ENCODE measurements at regions not wholly inside any gene's neighbourhood (a gene's known extent, or its start where the extent isn't known, plus 50 kb on each side); places are given as distances from the start of the nearest gene placed in this dataset.

DNA sequence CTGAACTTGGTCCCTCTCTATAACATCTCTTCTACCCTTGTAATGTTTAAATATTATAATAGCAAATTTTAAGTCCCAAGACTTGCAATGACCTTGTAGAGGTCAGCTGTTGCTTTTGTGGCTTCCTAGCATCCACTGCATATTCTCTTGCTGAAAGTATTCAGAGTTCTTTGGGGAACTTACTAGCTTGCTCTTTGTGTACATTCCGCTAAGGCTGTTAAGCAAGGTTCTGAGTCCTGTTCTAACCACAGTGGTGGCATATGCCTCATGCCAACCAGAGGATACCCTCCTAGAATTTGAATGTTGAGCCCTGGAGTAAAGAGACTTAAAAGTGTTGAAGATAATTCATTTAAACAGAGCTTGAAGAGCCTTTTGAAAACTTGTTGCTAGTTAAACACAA lies 570.9 kb downstream of the TLE1 start:
- no peak overlapping the region for H3K4me3 ChIP-seq
- no peak overlapping the region for H3K9ac ChIP-seq (ENCODE audit: insufficient read length)
- no peak overlapping the region for H3K27ac ChIP-seq
- no peaks in the 10 kb centered on the region for H3K9me3 ChIP-seq (ENCODE audit: low read depth, low read length)
- DNase-seq (ENCODE audit: low read depth, low spot score): no peak
- TF ChIP-seq FOXP2 (optimal IDR thresholded peaks at IDR 0.05; ENCODE audit: control extremely low read depth, extremely low read length, insufficient read depth) (no peak), EZH2 (IDR thresholded peaks at IDR 0.05) (no peak), POLR2AphosphoS5 (IDR thresholded peaks at IDR 0.05; ENCODE audit: borderline replicate concordance, low read depth, low read length) (no peak)
- H3K36me3 ChIP-seq (ENCODE audit: insufficient read depth, low read length): no peaks in the 10 kb centered on the region

DNA sequence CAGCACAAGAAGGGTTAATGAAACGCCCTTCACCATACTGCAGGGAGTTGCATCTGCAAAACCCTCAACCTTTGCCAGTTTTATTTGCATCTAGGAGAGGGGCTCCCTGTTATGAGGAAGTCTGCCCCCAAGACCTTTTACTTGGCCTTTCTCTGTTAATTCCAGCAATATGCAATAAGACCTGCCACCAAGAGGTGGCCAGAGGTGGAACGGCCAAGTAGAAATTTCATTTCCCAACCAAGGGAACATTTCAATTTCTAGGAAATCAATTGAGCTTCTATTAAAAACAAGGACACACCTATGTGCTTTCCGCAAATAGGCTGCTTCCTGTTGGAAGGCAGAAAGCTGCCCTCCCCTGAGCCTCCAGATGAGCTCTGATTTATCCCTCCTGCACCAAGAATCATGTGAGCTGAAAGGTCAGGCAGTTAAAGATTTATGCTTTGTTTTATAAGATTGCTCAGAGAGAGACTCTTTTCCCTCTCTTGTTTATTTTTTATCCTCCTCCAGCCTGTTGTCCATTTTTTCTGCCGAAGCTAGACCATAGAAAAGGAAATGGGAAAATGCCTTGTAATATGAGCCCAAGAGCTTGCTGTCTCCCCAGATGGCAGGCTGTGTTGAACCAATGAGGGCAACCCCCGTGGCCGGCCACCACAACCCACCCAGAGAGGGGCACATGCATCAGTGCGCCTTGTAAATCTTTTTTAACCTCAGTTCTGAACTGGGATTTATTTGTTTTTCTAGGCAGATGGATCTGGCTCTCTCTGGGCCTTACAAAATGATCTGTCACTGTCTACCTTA lies 572.8 kb downstream of the TLE1 start:
- Histone ChIP-seq H3K36me3 (ENCODE audit: insufficient read depth, low read length) (no peaks in the 10 kb centered on the region), H3K27ac (no peak overlapping the region), H3K9me3 (ENCODE audit: low read depth, low read length) (no peaks in the 10 kb centered on the region), H3K9ac (ENCODE audit: insufficient read length) (no peak overlapping the region), H3K4me3 (no peak overlapping the region)
- DNase-seq (ENCODE audit: low read depth, low spot score): no peak
- TF ChIP-seq POLR2AphosphoS5 (IDR thresholded peaks at IDR 0.05; ENCODE audit: borderline replicate concordance, low read depth, low read length) (no peak), EZH2 (IDR thresholded peaks at IDR 0.05) (no peak), FOXP2 (optimal IDR thresholded peaks at IDR 0.05; ENCODE audit: control extremely low read depth, extremely low read length, insufficient read depth) (no peak)

DNA sequence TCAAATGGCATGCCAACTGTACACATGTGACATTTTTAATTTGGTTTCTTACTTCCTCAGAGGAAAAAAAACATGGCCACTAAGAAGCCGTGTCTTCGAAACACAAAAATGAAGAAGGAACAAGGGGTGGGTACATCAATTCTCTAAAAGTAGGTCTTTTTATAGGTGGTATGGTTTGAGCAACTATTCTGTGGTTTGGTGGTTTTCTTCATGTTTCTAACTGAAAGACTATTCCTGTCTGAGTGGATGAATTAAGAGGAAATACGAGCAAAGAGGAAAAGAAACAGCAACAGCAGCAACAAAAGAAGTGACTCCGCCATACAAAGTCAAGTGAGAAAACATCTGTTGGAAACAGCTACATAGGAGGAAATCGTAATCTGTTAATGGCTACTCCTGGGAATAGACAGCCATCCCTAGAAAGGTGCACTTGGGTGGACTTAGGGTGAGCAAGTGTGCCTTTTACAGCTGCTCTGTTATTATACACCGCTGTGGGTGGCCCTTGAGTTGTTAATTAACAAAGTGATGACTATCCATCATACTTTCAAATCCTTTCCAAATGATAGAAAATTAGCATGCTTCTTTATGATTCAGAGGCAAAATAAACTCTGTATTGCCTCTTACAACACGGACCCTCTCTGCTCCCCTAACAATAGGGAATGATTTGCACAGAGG lies 575.8 kb downstream of the TLE1 start:
- H3K9me3 ChIP-seq (ENCODE audit: low read depth, low read length): no peaks in the 10 kb centered on the region
- no peaks in the 10 kb centered on the region for H3K36me3 ChIP-seq (ENCODE audit: insufficient read depth, low read length)
- no peak for DNase-seq (ENCODE audit: low read depth, low spot score)
- no peak overlapping the region for H3K27ac ChIP-seq
- no peak for TF ChIP-seq EZH2 (IDR thresholded peaks at IDR 0.05)
- TF ChIP-seq FOXP2 (optimal IDR thresholded peaks at IDR 0.05; ENCODE audit: control extremely low read depth, extremely low read length, insufficient read depth): no peak
- no peak for TF ChIP-seq POLR2AphosphoS5 (IDR thresholded peaks at IDR 0.05; ENCODE audit: borderline replicate concordance, low read depth, low read length)
- no peak overlapping the region for H3K4me3 ChIP-seq
- H3K9ac ChIP-seq (ENCODE audit: insufficient read length): no peak overlapping the region

DNA sequence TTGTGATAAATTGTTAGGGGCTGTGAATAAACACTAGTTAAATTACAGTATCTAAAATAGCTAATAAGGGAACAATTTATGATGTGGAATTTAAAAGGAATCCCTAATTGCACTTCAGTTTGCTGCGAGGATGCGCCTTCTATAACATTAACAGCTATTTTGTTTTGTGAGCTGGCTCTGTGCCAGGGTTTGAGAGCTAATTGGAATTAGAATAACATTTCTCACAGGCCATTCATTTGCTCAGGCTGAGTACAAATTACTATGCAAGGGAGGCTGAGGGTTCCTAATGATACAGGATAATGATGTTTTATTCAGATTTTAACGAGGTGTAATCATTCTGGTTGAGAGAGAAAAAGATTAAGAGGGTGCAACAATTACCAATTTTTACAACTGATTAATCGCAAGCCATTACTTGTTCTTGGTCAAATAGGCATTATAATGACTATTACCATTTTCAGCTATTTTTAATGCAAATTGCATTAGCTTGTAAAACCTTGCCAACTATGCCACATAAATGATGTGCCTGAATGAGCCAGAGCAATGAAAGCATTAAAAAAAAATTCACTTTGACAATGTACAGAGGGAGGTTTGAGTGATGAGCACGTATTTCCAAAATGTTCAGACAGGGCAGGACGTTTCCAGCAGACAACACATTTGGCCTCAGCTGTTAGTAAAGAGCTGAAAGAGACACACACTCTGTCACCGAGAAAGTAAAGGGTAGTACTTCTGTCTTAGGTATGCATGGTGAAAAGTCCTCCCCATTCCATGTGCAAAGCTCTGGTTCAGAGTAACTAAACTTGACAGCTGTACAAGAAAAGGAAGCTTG lies 576.5 kb downstream of the TLE1 start:
- H3K27ac ChIP-seq: no peak overlapping the region
- DNase-seq (ENCODE audit: low read depth, low spot score): no peak
- no peaks in the 10 kb centered on the region for H3K36me3 ChIP-seq (ENCODE audit: insufficient read depth, low read length)
- no peak overlapping the region for H3K4me3 ChIP-seq
- H3K9me3 ChIP-seq (ENCODE audit: low read depth, low read length): no peaks in the 10 kb centered on the region
- no peak overlapping the region for H3K9ac ChIP-seq (ENCODE audit: insufficient read length)
- TF ChIP-seq FOXP2 (optimal IDR thresholded peaks at IDR 0.05; ENCODE audit: control extremely low read depth, extremely low read length, insufficient read depth): no peak
- no peak for TF ChIP-seq EZH2 (IDR thresholded peaks at IDR 0.05)
- no peak for TF ChIP-seq POLR2AphosphoS5 (IDR thresholded peaks at IDR 0.05; ENCODE audit: borderline replicate concordance, low read depth, low read length)

DNA sequence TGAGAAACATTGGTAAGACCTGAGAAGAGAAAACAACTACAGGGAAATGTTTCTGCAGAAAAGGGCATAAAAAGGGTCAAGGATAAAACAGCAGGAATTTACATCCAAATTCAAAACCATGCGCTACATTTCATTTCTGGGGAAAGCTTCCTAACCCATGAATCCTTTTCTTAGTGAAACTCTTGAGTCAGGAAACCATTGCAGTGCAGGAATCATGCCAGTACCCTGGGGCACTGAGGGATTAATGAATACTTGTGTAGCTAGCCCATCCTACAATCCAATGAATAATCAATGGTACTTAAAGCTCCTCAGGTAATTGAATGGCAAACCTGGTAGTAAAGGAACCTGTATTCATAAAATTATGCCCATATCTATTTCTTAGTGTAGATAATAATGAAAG lies 580.5 kb downstream of the TLE1 start:
- Histone ChIP-seq H3K9ac (ENCODE audit: insufficient read length) (no peak overlapping the region), H3K36me3 (ENCODE audit: insufficient read depth, low read length) (no peaks in the 10 kb centered on the region), H3K9me3 (ENCODE audit: low read depth, low read length) (no peaks in the 10 kb centered on the region), H3K4me3 (no peak overlapping the region), H3K27ac (no peak overlapping the region)
- TF ChIP-seq POLR2AphosphoS5 (IDR thresholded peaks at IDR 0.05; ENCODE audit: borderline replicate concordance, low read depth, low read length) (no peak), EZH2 (IDR thresholded peaks at IDR 0.05) (no peak), FOXP2 (optimal IDR thresholded peaks at IDR 0.05; ENCODE audit: control extremely low read depth, extremely low read length, insufficient read depth) (no peak)
- DNase-seq (ENCODE audit: low read depth, low spot score): no peak

DNA sequence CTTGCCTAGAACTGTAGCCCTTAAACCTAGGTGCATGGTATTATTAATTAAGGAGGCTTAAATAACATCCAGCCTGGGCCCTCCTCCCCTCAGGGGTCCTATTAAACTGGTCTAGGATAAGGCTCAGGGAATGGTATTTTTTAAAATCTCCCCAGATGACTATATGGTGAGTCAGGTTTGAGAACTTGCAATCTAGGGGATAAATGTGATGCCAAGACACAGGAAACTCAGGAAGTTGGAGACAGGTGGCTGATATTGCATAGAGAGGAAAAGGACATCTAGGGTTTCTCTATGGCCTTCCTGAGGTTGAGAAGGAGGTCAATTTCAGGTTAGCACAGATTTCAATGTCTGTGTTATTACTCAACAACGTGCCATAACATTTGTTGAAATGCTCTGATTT lies 581.0 kb downstream of the TLE1 start:
- Histone ChIP-seq H3K9ac (ENCODE audit: insufficient read length) (no peak overlapping the region), H3K4me3 (no peak overlapping the region), H3K27ac (no peak overlapping the region), H3K36me3 (ENCODE audit: insufficient read depth, low read length) (no peaks in the 10 kb centered on the region), H3K9me3 (ENCODE audit: low read depth, low read length) (no peaks in the 10 kb centered on the region)
- no peak for DNase-seq (ENCODE audit: low read depth, low spot score)
- no peak for TF ChIP-seq EZH2 (IDR thresholded peaks at IDR 0.05)
- no peak for TF ChIP-seq FOXP2 (optimal IDR thresholded peaks at IDR 0.05; ENCODE audit: control extremely low read depth, extremely low read length, insufficient read depth)
- TF ChIP-seq POLR2AphosphoS5 (IDR thresholded peaks at IDR 0.05; ENCODE audit: borderline replicate concordance, low read depth, low read length): no peak

DNA sequence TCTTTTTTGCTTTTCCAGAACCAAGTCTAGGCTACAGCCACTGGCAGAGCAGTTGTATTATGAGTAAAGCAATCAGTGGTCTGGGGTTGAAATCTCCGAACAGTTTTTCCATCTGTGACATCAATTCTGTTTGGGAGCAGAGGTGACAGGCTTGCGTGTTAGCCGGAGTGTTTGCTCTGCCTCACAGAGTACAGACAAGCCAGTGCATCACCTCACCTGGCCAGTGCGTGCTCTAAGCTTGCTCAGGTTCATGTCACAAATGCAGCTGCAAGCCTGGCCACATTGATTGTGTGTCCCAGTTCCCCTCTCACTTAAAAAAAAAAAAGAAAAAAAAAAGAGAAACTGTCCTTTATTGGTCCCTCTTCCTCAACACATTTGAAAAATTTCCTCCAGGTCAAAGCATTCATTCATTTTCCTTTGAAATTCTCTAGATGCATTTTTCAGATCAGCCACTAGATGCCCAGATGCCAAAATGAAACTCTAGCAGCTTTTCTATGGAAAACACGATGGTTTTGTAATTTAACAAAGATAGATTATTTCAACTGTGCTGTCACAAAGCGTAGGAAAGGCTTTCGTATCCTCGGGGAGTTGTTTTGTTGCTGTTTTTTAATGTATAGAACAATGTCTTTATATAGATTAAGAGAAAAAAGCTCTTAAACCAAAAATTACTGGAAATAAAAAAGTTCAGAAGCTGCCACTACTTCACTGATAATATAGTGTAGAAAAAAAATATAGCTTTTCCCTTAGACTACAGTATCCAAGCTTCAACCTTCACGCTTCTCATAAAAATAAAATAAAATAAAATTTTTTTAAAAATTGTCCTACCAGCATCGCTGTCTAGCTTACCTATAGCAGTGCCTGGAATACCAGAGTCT lies 585.5 kb downstream of the TLE1 start:
- TF ChIP-seq FOXP2 (optimal IDR thresholded peaks at IDR 0.05; ENCODE audit: control extremely low read depth, extremely low read length, insufficient read depth) (no peak), EZH2 (IDR thresholded peaks at IDR 0.05) (no peak), POLR2AphosphoS5 (IDR thresholded peaks at IDR 0.05; ENCODE audit: borderline replicate concordance, low read depth, low read length) (no peak)
- Histone ChIP-seq H3K27ac (no peak overlapping the region), H3K36me3 (ENCODE audit: insufficient read depth, low read length) (no peaks in the 10 kb centered on the region), H3K9me3 (ENCODE audit: low read depth, low read length) (no peaks in the 10 kb centered on the region), H3K9ac (ENCODE audit: insufficient read length) (no peak overlapping the region), H3K4me3 (no peak overlapping the region)
- DNase-seq (ENCODE audit: low read depth, low spot score): no peak
